PC-3 (cell line): ENCODE measurements at regions not wholly inside any gene's neighbourhood (a gene's known extent, or its start where the extent isn't known, plus 50 kb on each side); places are given as distances from the start of the nearest gene placed in this dataset.

Experiments
- ATAC-seq: fragments of 200-7000 bp; cut with Tn5 transposase; 2 replicates; pipeline ENCODE4 v1.9.1; 2020; ENCODE audit warnings: mild to moderate bottlenecking, moderate library complexity
- BruUV-seq: library from RNA; stranded (reverse); fragments of 400-500 nt; replicated peaks from 2 replicates; lab custom pipeline; 2021; lab: Mats Ljungman, UMichigan
- CTCF ChIA-PET: fragments of 300-600 bp; sonication (Branson Sonifier 250); formaldehyde crosslinking; loops from one replicate; lab custom pipeline; 2022; ENCODE audit warnings: antibody characterized with exemption; lab: Charles Lee
- POLR2A ChIA-PET: fragments of 300-600 bp; sonication (Branson Sonifier 250); formaldehyde crosslinking; loops from one replicate; lab custom pipeline; 2022; ENCODE audit warnings: antibody characterized with exemption; ENCODE audit not compliant: unreplicated experiment; lab: Charles Lee
- DNase-seq: peaks from one replicate; pipeline ENCODE4 v3.0.0-alpha.2; 2015
- H2AFZ ChIP-seq: fragments of 300-600 bp; sonication (generic); 2 replicates; pipeline ENCODE4 v1.6.0; 2016; ENCODE audit warnings: antibody characterized with exemption, low read length
- H3F3A ChIP-seq: fragments of 300-600 bp; sonication (generic); one replicate; pipeline ENCODE4 v1.6.0; 2017; ENCODE audit warnings: antibody characterized with exemption, low read length, control low read depth, mild to moderate bottlenecking; ENCODE audit not compliant: unreplicated experiment
- H3K27ac ChIP-seq: fragments of 300-600 bp; sonication (generic); 2 replicates; pipeline ENCODE4 v1.5.1; 2016; ENCODE audit warnings: mild to moderate bottlenecking, low read length
- H3K27me3 ChIP-seq: fragments of 300-600 bp; sonication (generic); 2 replicates; pipeline ENCODE4 v1.6.1; 2016; ENCODE audit warnings: low read length, mixed read lengths
- H3K36me3 ChIP-seq: fragments of 300-600 bp; sonication (generic); 2 replicates; pipeline ENCODE4 v1.6.1; 2016; ENCODE audit warnings: low read depth, mixed run types, low read length, mixed read lengths
- H3K4me1 ChIP-seq: fragments of 300-600 bp; sonication (generic); 2 replicates; pipeline ENCODE4 v1.5.1; 2016; ENCODE audit warnings: low read length; ENCODE audit not compliant: insufficient read depth
- H3K4me2 ChIP-seq: fragments of 300-600 bp; sonication (generic); 2 replicates; pipeline ENCODE4 v1.6.0; 2016; ENCODE audit warnings: low read length
- H3K4me3 ChIP-seq: fragments of 300-600 bp; sonication (generic); 2 replicates; pipeline ENCODE4 v1.5.1; 2016; ENCODE audit warnings: mild to moderate bottlenecking, low read length, mixed read lengths
- H3K79me2 ChIP-seq: fragments of 300-600 bp; sonication (generic); 2 replicates; pipeline ENCODE4 v1.6.1; 2017; ENCODE audit warnings: low read length, mixed read lengths
- H3K9ac ChIP-seq: fragments of 300-600 bp; sonication (generic); 2 replicates; pipeline ENCODE4 v1.6.0; 2016; ENCODE audit warnings: mild to moderate bottlenecking, low read length
- H3K9me2 ChIP-seq: fragments of 300-600 bp; sonication (generic); replicated peaks from 2 replicates; pipeline ENCODE4 v1.6.1; 2016; ENCODE audit warnings: mixed run types, low read length, mixed read lengths
- H3K9me3 ChIP-seq: fragments of 300-600 bp; sonication (generic); 2 replicates; pipeline ENCODE4 v1.6.1; 2016; ENCODE audit warnings: low read length, mixed read lengths
- H4K20me1 ChIP-seq: fragments of 300-600 bp; sonication (generic); 2 replicates; pipeline ENCODE4 v1.6.1; 2016; ENCODE audit warnings: low read length, mixed read lengths
- EZH2 ChIP-seq: fragments of 300-600 bp; sonication (generic); IDR thresholded peaks from one replicate; pipeline ENCODE4 v1.6.1; 2017; ENCODE audit warnings: antibody characterized with exemption, mild to moderate bottlenecking, low read length; ENCODE audit not compliant: unreplicated experiment
- EZH2phosphoT487 ChIP-seq: fragments of 300-600 bp; sonication (generic); IDR thresholded peaks from 2 replicates; pipeline ENCODE4 v1.6.1; 2018; ENCODE audit warnings: mild to moderate bottlenecking, antibody characterized with exemption, low read length, borderline replicate concordance
- intact Hi-C: fragments of 100-400 bp; cut with micrococcal nuclease; formaldehyde crosslinking; loops from 2 replicates; pipeline ENCODE4 v1.9.0; 2023
- TF ChIP-seq, protein P1 (sequence below): fragments of 300-600 bp; sonication (generic); conservative IDR thresholded peaks from 2 replicates; pipeline ENCODE4 v1.5.1; 2017; ENCODE audit warnings: antibody characterized with exemption, low read depth, mild to moderate bottlenecking, low read length

DNA sequence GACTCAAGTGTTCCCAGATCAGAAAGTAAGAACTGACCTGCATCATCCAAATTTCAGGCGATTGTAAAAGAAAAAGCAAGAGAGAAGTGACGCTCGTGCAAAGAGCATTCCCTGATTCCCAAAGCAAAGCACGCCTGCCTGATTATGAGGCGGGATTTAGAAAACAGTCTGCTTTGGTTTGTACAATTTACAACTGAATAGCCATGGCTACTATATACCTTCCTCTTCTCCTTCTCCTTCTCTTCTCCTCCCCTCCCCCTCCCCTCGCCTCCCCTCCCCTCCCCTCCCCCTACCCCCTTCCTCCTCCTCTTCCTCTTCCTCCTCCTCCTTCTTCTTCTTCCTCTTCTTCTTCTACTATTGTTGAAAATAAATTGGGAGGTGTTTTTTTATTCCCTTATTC, 782.9 kb downstream of the GALR1 start:
- no peaks in the 10 kb centered on the region for H3F3A ChIP-seq
- no peak overlapping the region for H2AFZ ChIP-seq
- POLR2A ChIA-PET: no interaction called here
- H3K9me3 ChIP-seq: no peaks in the 10 kb centered on the region
- CTCF ChIA-PET: no interaction called here
- no peaks in the 10 kb centered on the region for H3K4me1 ChIP-seq
- H3K79me2 ChIP-seq: no peaks in the 10 kb centered on the region
- H3K27ac ChIP-seq: no peak overlapping the region
- no peaks in the 10 kb centered on the region for H3K36me3 ChIP-seq
- peaks cover 24% of the 10 kb centered on the region for H3K27me3 ChIP-seq
- ATAC-seq (no peak), DNase-seq (no peak)
- BruUV-seq: no TSS peak
- intact Hi-C loops: no loop called here
- H3K9me2 ChIP-seq: no peaks in the 10 kb centered on the region
- H3K4me2 ChIP-seq: no peak overlapping the region
- no peak overlapping the region for H3K9ac ChIP-seq
- H3K4me3 ChIP-seq: no peak overlapping the region
- H4K20me1 ChIP-seq: no peaks in the 10 kb centered on the region
- TF ChIP-seq, protein P1, sequence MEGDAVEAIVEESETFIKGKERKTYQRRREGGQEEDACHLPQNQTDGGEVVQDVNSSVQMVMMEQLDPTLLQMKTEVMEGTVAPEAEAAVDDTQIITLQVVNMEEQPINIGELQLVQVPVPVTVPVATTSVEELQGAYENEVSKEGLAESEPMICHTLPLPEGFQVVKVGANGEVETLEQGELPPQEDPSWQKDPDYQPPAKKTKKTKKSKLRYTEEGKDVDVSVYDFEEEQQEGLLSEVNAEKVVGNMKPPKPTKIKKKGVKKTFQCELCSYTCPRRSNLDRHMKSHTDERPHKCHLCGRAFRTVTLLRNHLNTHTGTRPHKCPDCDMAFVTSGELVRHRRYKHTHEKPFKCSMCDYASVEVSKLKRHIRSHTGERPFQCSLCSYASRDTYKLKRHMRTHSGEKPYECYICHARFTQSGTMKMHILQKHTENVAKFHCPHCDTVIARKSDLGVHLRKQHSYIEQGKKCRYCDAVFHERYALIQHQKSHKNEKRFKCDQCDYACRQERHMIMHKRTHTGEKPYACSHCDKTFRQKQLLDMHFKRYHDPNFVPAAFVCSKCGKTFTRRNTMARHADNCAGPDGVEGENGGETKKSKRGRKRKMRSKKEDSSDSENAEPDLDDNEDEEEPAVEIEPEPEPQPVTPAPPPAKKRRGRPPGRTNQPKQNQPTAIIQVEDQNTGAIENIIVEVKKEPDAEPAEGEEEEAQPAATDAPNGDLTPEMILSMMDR: no peak
- TF ChIP-seq EZH2 (no peak), EZH2phosphoT487 (no peak)

DNA sequence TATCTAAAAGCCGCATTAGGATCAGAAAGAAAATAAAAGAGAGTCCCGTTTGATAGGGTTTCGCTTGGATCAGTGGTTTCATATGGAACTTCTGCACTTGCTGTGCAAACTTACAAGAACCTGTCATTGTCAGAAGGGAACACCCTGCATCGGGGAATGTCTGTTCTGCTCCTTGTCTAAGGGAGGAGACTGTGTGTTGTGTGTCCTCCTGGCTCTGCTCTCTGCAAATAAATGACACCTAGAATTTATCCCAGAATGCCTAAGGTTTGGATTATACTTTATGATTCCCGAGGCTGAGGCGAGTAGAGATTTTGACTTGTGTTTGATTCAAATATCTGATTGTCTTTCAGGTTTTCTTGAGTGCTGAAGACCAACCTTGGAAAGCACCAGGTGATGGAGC, 785.1 kb downstream of the GALR1 start:
- H3K9me2 ChIP-seq: no peaks in the 10 kb centered on the region
- intact Hi-C loops: no loop called here
- H3K79me2 ChIP-seq: no peaks in the 10 kb centered on the region
- no peaks in the 10 kb centered on the region for H3K9me3 ChIP-seq
- DNase-seq (no peak), ATAC-seq (no peak)
- ChIA-PET CTCF (no interaction called here), POLR2A (no interaction called here)
- BruUV-seq: no TSS peak
- no peak overlapping the region for H3K27ac ChIP-seq
- no peak overlapping the region for H3K9ac ChIP-seq
- H2AFZ ChIP-seq: no peak overlapping the region
- H4K20me1 ChIP-seq: no peaks in the 10 kb centered on the region
- H3K36me3 ChIP-seq: no peaks in the 10 kb centered on the region
- no peaks in the 10 kb centered on the region for H3F3A ChIP-seq
- no peak overlapping the region for H3K4me2 ChIP-seq
- peaks cover 24% of the 10 kb centered on the region for H3K27me3 ChIP-seq
- H3K4me3 ChIP-seq: no peak overlapping the region
- H3K4me1 ChIP-seq: no peaks in the 10 kb centered on the region
- TF ChIP-seq, protein P1: no peak
- TF ChIP-seq EZH2: no peak
- TF ChIP-seq EZH2phosphoT487: no peak

DNA sequence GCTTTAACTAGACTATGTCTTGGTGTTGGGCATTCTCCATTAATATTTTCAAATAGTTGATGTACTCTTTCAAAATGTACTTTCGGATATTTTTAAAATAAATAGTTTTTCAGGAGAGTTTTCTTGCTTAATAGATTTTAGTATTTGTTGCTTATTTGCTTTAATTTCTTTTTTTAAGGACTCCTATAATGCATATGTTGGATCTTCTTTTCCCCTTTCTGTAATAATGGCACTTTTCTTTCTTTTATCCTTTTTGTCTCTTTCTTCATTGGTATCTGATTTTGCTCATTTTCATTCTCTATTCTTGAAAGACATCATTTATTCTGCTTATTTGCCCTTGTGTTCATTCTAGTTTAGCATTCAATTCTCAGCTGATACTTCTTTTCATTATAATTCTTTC, 791.6 kb downstream of the GALR1 start:
- H4K20me1 ChIP-seq: no peaks in the 10 kb centered on the region
- no peaks in the 10 kb centered on the region for H3K79me2 ChIP-seq
- ChIA-PET POLR2A (no interaction called here), CTCF (interaction anchor here (0.6 kb wide), 1 partner anchor 1602 kb away, joined by 3 read pairs; no protein-coding TSS in a partner anchor)
- no peak overlapping the region for H3K4me2 ChIP-seq
- no TSS peak for BruUV-seq
- H3K9me2 ChIP-seq: no peaks in the 10 kb centered on the region
- DNase-seq (no peak), ATAC-seq (no peak)
- TF ChIP-seq, protein P1: no peak
- TF ChIP-seq EZH2phosphoT487 (no peak), EZH2 (no peak)
- peaks cover 4% of the 10 kb centered on the region; the same call in 1 of the 2 replicates for H3K27me3 ChIP-seq
- no peak overlapping the region for H3K27ac ChIP-seq
- no peaks in the 10 kb centered on the region for H3K36me3 ChIP-seq
- H3K9ac ChIP-seq: no peak overlapping the region
- intact Hi-C loops: no loop called here
- no peaks in the 10 kb centered on the region for H3K4me1 ChIP-seq
- no peak overlapping the region for H2AFZ ChIP-seq
- H3K4me3 ChIP-seq: no peak overlapping the region
- H3K9me3 ChIP-seq: peaks cover 8% of the 10 kb centered on the region; the same call in 1 of the 2 replicates
- no peaks in the 10 kb centered on the region for H3F3A ChIP-seq
